ENCODE measurements at regions not wholly inside any gene's neighbourhood (a gene's known extent, or its start where the extent isn't known, plus 50 kb on each side); places are given as distances from the start of the nearest gene placed in this dataset.
"Not testable (repeated sequence)": the region's sequence is repeated elsewhere in the genome, so short reads cannot be mapped to it uniquely, and the experiment has no call there.

GRCh38 chr3:178206521-178206920 lies 329.7 kb upstream of the KCNMB2 start:
- DNase-seq (ENCODE audit: low read depth) = no peak

GRCh38 chr3:178207161-178207560 lies 329.1 kb upstream of the KCNMB2 start:
- not testable (repeated sequence) for DNase-seq (ENCODE audit: low read depth)

- DNase-seq (ENCODE audit: low read depth) = not testable (repeated sequence)
These were observed 328.6 kb upstream of the KCNMB2 start for GRCh38 chr3:178207627-178208026.

GRCh38 chr3:178209116-178209515 lies 327.1 kb upstream of the KCNMB2 start:
- DNase-seq (ENCODE audit: low read depth) = not testable (repeated sequence)

- DNase-seq (ENCODE audit: low read depth) = not testable (repeated sequence)
These were observed 326.6 kb upstream of the KCNMB2 start for GRCh38 chr3:178209618-178210017.

GRCh38 chr3:178211086-178211485 lies 325.1 kb upstream of the KCNMB2 start:
- DNase-seq (ENCODE audit: low read depth) = not testable (repeated sequence)

- DNase-seq (ENCODE audit: low read depth) = no peak
These were observed 318.8 kb upstream of the KCNMB2 start for GRCh38 chr3:178217479-178217878.

GRCh38 chr3:178218231-178218630 lies 318.0 kb upstream of the KCNMB2 start:
- DNase-seq (ENCODE audit: low read depth) = no peak

- not testable (repeated sequence) for DNase-seq (ENCODE audit: low read depth)
These were observed 316.6 kb upstream of the KCNMB2 start for GRCh38 chr3:178219661-178220060.

- no peak for DNase-seq (ENCODE audit: low read depth)
These were observed 312.4 kb upstream of the KCNMB2 start for GRCh38 chr3:178223876-178224275.

- DNase-seq (ENCODE audit: low read depth) = no peak
These were observed 310.1 kb upstream of the KCNMB2 start for GRCh38 chr3:178226094-178226493.

GRCh38 chr3:178231645-178232044 lies 304.6 kb upstream of the KCNMB2 start:
- DNase-seq (ENCODE audit: low read depth) = no peak

- DNase-seq (ENCODE audit: low read depth) = no peak
These were observed 302.7 kb upstream of the KCNMB2 start for GRCh38 chr3:178233371-178234071.

- DNase-seq (ENCODE audit: low read depth) = no peak
These were observed 299.5 kb upstream of the KCNMB2 start for GRCh38 chr3:178236555-178237277.

GRCh38 chr3:178238179-178238578 lies 298.1 kb upstream of the KCNMB2 start:
- DNase-seq (ENCODE audit: low read depth) = no peak

- DNase-seq (ENCODE audit: low read depth) = no peak
These were observed 291.2 kb upstream of the KCNMB2 start for GRCh38 chr3:178244733-178245709.

GRCh38 chr3:178246004-178246403 lies 290.2 kb upstream of the KCNMB2 start:
- DNase-seq (ENCODE audit: low read depth) = no peak

GRCh38 chr3:178255315-178255714 lies 280.9 kb upstream of the KCNMB2 start:
- DNase-seq (ENCODE audit: low read depth) = no peak

- DNase-seq (ENCODE audit: low read depth) = no peak
These were observed 278.7 kb upstream of the KCNMB2 start for GRCh38 chr3:178257491-178257890.

- DNase-seq (ENCODE audit: low read depth) = no peak
These were observed 278.1 kb upstream of the KCNMB2 start for GRCh38 chr3:178258121-178258520.

- DNase-seq (ENCODE audit: low read depth) = no peak
These were observed 276.5 kb upstream of the KCNMB2 start for GRCh38 chr3:178259703-178260102.

GRCh38 chr3:178260887-178261565 lies 275.2 kb upstream of the KCNMB2 start:
- no peak for DNase-seq (ENCODE audit: low read depth)
